HEK293 (cell line): ENCODE measurements at regions not wholly inside any gene's neighbourhood (a gene's known extent, or its start where the extent isn't known, plus 50 kb on each side); places are given as distances from the start of the nearest gene placed in this dataset.

ENCODE experiments used
- CTCF ChIA-PET: fragments of 350-600 bp; formaldehyde crosslinking; extraction: SDS; loops from one replicate; lab custom pipeline; 2021; ENCODE audit warnings: antibody characterized with exemption; lab: Yijun Ruan, JAX
- POLR2A ChIA-PET: fragments of 300-600 bp; formaldehyde crosslinking; extraction: SDS; loops from one replicate; lab custom pipeline; 2020; ENCODE audit warnings: antibody characterized with exemption, inconsistent platforms; lab: Yijun Ruan, JAX
- H3K27ac ChIP-seq: fragments of 200-500 bp; sonication (Bioruptor generic); 2 replicates; pipeline ENCODE4 v1.5.1; 2014; ENCODE audit warnings: low read depth, low read length, control low read depth, inconsistent platforms; ENCODE audit errors: extremely low read depth
- H3K36me3 ChIP-seq, 2 experiments: fragments of 200-500 bp in 1 of 2; sonication (Bioruptor generic) in 1 of 2; 1 replicate in 1 of 2; 2 replicates in 1 of 2; pipeline ENCODE4 v1.5.1; 2014 to 2017; ENCODE audit warnings: inconsistent platforms in 2 of 2, low read length in 2 of 2; ENCODE audit not compliant: control insufficient read depth in 2 of 2, insufficient read depth in 1 of 2
- H3K4me1 ChIP-seq: fragments of 200-500 bp; sonication (Bioruptor generic); 2 replicates; pipeline ENCODE4 v1.5.1; 2014; ENCODE audit warnings: mild to moderate bottlenecking, low read length, inconsistent platforms; ENCODE audit not compliant: control insufficient read depth, insufficient read depth
- H3K4me3 ChIP-seq: 2 replicates; pipeline ENCODE4 v1.5.1; 2011; ENCODE audit warnings: low read depth, mild to moderate bottlenecking, control low read depth, low read length, moderate library complexity
- H3K9me3 ChIP-seq: fragments of 200-500 bp; sonication (Bioruptor generic); 2 replicates; pipeline ENCODE4 v1.5.1; 2014; ENCODE audit warnings: low read depth, low read length, inconsistent platforms; ENCODE audit not compliant: control insufficient read depth, insufficient read depth
- GFI1B ChIP-seq: fragments of 450-650 bp; formaldehyde crosslinking; IDR thresholded peaks from 2 replicates; pipeline ENCODE4 v1.5.1; 2016; ENCODE audit warnings: missing biosample characterization, missing genetic modification characterization
- GLIS2 ChIP-seq: fragments of 450-650 bp; formaldehyde crosslinking; IDR thresholded peaks from 2 replicates; pipeline ENCODE4 v1.5.1; 2016; ENCODE audit warnings: missing biosample characterization, missing genetic modification characterization
- HOXC10 ChIP-seq: sonication (generic); formaldehyde crosslinking; IDR thresholded peaks from 2 replicates; pipeline ENCODE4 v1.8.1; 2023; ENCODE audit warnings: mild to moderate bottlenecking, missing genetic modification reagents
- INSM2 ChIP-seq: fragments of 450-650 bp; formaldehyde crosslinking; IDR thresholded peaks from 2 replicates; pipeline ENCODE4 v1.5.1; 2016; ENCODE audit warnings: missing biosample characterization, missing genetic modification characterization
- KLF1 ChIP-seq: fragments of 450-650 bp; formaldehyde crosslinking; IDR thresholded peaks from 2 replicates; pipeline ENCODE4 v1.5.1; 2016; ENCODE audit warnings: missing biosample characterization, missing genetic modification characterization
- KLF10 ChIP-seq: fragments of 450-650 bp; IDR thresholded peaks from 2 replicates; pipeline ENCODE4 v1.5.1; 2018; ENCODE audit warnings: missing biosample characterization, mild to moderate bottlenecking, missing genetic modification characterization
- MZF1 ChIP-seq: fragments of 450-650 bp; formaldehyde crosslinking; IDR thresholded peaks from 2 replicates; pipeline ENCODE4 v1.5.1; 2017; ENCODE audit warnings: missing biosample characterization, missing genetic modification characterization, borderline replicate concordance
- PRDM6 ChIP-seq: fragments of 450-650 bp; formaldehyde crosslinking; IDR thresholded peaks from 2 replicates; pipeline ENCODE4 v1.5.1; 2017; ENCODE audit warnings: missing biosample characterization, missing genetic modification characterization
- WT1 ChIP-seq: fragments of 450-650 bp; formaldehyde crosslinking; IDR thresholded peaks from 2 replicates; pipeline ENCODE4 v1.5.1; 2016; ENCODE audit warnings: missing biosample characterization, missing genetic modification characterization
- YY1 ChIP-seq: fragments of 450-650 bp; formaldehyde crosslinking; IDR thresholded peaks from 2 replicates; pipeline ENCODE4 v1.5.1; 2018; ENCODE audit warnings: missing biosample characterization, missing genetic modification characterization
- ZBTB17 ChIP-seq: fragments of 450-650 bp; formaldehyde crosslinking; IDR thresholded peaks from 2 replicates; pipeline ENCODE4 v1.5.1; 2016; ENCODE audit warnings: missing biosample characterization, missing genetic modification characterization
- ZBTB26 ChIP-seq: fragments of 450-650 bp; formaldehyde crosslinking; optimal IDR thresholded peaks from 2 replicates; pipeline ENCODE3; 2016; ENCODE audit warnings: missing biosample characterization, mild to moderate bottlenecking, missing genetic modification characterization
- ZNF112 ChIP-seq: fragments of 450-650 bp; formaldehyde crosslinking; IDR thresholded peaks from 2 replicates; pipeline ENCODE4 v1.5.0; 2017; ENCODE audit warnings: missing biosample characterization, missing genetic modification characterization
- ZNF18 ChIP-seq: fragments of 450-650 bp; formaldehyde crosslinking; IDR thresholded peaks from 2 replicates; pipeline ENCODE4 v1.5.1; 2016; ENCODE audit warnings: missing biosample characterization, missing genetic modification characterization
- ZNF2 ChIP-seq: fragments of 450-650 bp; formaldehyde crosslinking; IDR thresholded peaks from 2 replicates; pipeline ENCODE4 v1.5.1; 2016; ENCODE audit warnings: missing biosample characterization, missing genetic modification characterization
- ZNF248 ChIP-seq: fragments of 450-650 bp; formaldehyde crosslinking; IDR thresholded peaks from 2 replicates; pipeline ENCODE4 v1.5.1; 2017; ENCODE audit warnings: missing biosample characterization, missing genetic modification characterization
- ZNF391 ChIP-seq: fragments of 450-650 bp; formaldehyde crosslinking; IDR thresholded peaks from 2 replicates; pipeline ENCODE4 v1.5.1; 2016; ENCODE audit warnings: low read depth, missing biosample characterization, missing genetic modification characterization, borderline replicate concordance
- ZNF48 ChIP-seq: fragments of 450-650 bp; formaldehyde crosslinking; IDR thresholded peaks from 2 replicates; pipeline ENCODE4 v1.5.1; 2016; ENCODE audit warnings: missing biosample characterization, missing genetic modification characterization
- ZNF529 ChIP-seq: fragments of 450-650 bp; formaldehyde crosslinking; IDR thresholded peaks from 2 replicates; pipeline ENCODE4 v1.5.1; 2017; ENCODE audit warnings: missing genetic modification characterization, missing biosample characterization; ENCODE audit not compliant: insufficient replicate concordance
- ZNF585B ChIP-seq: fragments of 450-650 bp; formaldehyde crosslinking; IDR thresholded peaks from 2 replicates; pipeline ENCODE4 v1.5.1; 2016; ENCODE audit warnings: missing biosample characterization, missing genetic modification characterization
- ZNF664 ChIP-seq: fragments of 450-650 bp; formaldehyde crosslinking; IDR thresholded peaks from 2 replicates; pipeline ENCODE4 v1.5.1; 2016; ENCODE audit warnings: missing biosample characterization, missing genetic modification characterization
- ZNF692 ChIP-seq: fragments of 450-650 bp; formaldehyde crosslinking; IDR thresholded peaks from 2 replicates; pipeline ENCODE4 v1.5.1; 2016; ENCODE audit warnings: missing biosample characterization, missing genetic modification characterization
- TF ChIP-seq, protein P1 (sequence below): fragments of 450-650 bp; formaldehyde crosslinking; IDR thresholded peaks from 2 replicates; pipeline ENCODE4 v1.5.1; 2016; ENCODE audit warnings: missing biosample characterization, missing genetic modification characterization

- TF ChIP-seq ZNF529 (tag by site-specific recombination) = no peak
- TF ChIP-seq ZNF112 (tag by site-specific recombination) = no peak
- no peak for TF ChIP-seq ZNF248
- TF ChIP-seq KLF10 (tag by site-specific recombination) = no peak
- TF ChIP-seq ZNF48 (tag by site-specific recombination) = no peak
- no peak for TF ChIP-seq ZNF2 (tag by site-specific recombination)
- no peak for TF ChIP-seq MZF1 (tag by site-specific recombination)
- no peak for TF ChIP-seq GFI1B (tag by site-specific recombination)
- TF ChIP-seq ZBTB26 (tag by site-specific recombination) = no peak
- TF ChIP-seq KLF1 (tag by site-specific recombination) = no peak
- no peak for TF ChIP-seq YY1 (tag by site-specific recombination)
Observed at GRCh38 chr11:95589893-95590612, 199.5 kb downstream of the FAM76B start (continued).

DNA sequence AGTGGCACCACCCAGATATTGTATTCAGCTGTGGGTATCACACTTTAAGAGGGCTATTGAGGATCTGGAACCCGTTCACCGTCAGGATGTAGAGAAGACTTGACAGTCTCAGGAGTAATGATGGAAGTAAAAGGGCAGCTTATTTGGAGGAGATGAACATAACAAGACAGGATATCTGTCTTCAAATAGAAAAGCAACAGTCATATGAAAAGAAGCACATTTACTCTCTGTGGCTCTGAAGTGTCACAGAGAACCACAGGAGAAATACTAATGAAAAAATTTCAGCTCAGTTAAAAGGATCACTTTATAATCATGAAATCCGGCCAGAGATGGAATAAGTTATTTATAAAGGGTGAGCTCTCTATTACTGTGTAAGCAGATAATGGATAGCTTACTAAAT, 200.8 kb downstream of the FAM76B start:
- ChIA-PET CTCF (interaction anchor here (0.6 kb wide), 2 partner anchors 9 to 57 kb away, joined by 3 to 6 read pairs; no protein-coding TSS in a partner anchor), POLR2A (no interaction called here)
- TF ChIP-seq ZNF18 (tag by site-specific recombination) (no peak), PRDM6 (tag by site-specific recombination) (no peak), INSM2 (tag by site-specific recombination) (no peak), WT1 (tag by site-specific recombination) (no peak), ZNF585B (tag by site-specific recombination) (no peak), ZNF2 (tag by site-specific recombination) (no peak), GLIS2 (no peak), ZNF692 (tag by site-specific recombination) (no peak), HOXC10 (CRISPR knock-in tag) (no peak), ZNF391 (tag by site-specific recombination) (no peak), ZBTB17 (tag by site-specific recombination) (no peak), ZNF664 (tag by site-specific recombination) (no peak)
- TF ChIP-seq, protein P1, sequence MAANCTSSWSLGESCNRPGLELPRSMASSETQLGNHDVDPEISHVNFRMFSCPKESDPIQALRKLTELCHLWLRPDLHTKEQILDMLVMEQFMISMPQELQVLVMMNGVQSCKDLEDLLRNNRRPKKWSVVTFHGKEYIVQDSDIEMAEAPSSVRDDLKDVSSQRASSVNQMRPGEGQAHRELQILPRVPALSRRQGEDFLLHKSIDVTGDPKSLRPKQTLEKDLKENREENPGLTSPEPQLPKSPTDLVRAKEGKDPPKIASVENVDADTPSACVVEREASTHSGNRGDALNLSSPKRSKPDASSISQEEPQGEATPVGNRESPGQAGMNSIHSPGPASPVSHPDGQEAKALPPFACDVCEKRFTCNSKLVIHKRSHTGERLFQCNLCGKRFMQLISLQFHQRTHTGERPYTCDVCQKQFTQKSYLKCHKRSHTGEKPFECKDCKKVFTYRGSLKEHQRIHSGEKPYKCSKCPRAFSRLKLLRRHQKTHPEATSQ (tag by site-specific recombination) = no peak
- H3K27ac ChIP-seq = no peak overlapping the region
- no peaks in the 10 kb centered on the region for H3K36me3 ChIP-seq
- H3K4me1 ChIP-seq = no peaks in the 10 kb centered on the region
- no peaks in the 10 kb centered on the region for H3K9me3 ChIP-seq
- H3K4me3 ChIP-seq = no peak overlapping the region
